NCI-H1417 treated with DMSO at 0.1 percent for 48 hours (cell line): ENCODE measurements at regions not wholly inside any gene's neighbourhood (a gene's known extent, or its start where the extent isn't known, plus 50 kb on each side); places are given as distances from the start of the nearest gene placed in this dataset.

Experiments used
- DNase-seq: peaks from one replicate; lab custom pipeline; 2025; lab: John Stamatoyannopoulos, UW

DNA sequence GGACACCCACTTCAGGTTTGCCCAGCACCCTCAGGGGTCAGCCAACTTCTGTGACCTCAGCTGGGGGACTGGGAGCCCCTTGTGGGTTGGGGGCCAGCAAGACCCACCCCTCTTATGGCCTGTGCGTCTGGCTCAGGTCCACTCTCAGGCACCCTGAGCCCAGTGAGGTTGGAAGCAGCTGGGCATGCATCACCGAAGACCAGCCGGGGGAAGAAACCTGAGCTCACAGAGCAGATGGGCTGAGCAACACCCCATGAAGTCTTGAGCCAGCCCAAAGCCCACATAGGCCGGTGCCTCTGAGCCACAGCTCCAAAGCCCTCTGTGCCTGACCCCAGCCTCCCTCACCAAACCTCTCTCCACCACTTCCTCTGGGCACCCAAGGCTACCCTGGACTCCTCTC is 166.7 kb downstream of the RBFOX3 start:
- no peak for DNase-seq

DNA sequence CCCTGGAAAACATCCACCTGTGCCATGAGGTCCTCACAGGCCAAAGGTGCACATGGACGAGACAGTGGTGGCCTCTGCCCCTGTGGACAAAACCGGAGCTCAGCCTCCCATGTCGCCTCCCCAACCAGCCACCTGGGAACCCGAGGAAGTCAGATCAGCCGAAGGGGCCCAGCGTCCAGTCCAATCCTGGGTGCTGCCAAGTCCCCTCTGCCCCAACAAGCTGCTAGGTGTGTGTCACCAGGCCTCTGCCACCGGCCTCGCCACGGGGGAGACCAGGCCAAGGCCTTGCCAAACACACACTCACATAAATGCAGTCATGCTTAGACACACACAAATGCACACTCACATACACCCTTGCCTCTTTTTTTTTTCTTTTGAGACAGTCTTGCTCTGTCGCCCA is 167.8 kb downstream of the RBFOX3 start:
- no peak for DNase-seq

DNA sequence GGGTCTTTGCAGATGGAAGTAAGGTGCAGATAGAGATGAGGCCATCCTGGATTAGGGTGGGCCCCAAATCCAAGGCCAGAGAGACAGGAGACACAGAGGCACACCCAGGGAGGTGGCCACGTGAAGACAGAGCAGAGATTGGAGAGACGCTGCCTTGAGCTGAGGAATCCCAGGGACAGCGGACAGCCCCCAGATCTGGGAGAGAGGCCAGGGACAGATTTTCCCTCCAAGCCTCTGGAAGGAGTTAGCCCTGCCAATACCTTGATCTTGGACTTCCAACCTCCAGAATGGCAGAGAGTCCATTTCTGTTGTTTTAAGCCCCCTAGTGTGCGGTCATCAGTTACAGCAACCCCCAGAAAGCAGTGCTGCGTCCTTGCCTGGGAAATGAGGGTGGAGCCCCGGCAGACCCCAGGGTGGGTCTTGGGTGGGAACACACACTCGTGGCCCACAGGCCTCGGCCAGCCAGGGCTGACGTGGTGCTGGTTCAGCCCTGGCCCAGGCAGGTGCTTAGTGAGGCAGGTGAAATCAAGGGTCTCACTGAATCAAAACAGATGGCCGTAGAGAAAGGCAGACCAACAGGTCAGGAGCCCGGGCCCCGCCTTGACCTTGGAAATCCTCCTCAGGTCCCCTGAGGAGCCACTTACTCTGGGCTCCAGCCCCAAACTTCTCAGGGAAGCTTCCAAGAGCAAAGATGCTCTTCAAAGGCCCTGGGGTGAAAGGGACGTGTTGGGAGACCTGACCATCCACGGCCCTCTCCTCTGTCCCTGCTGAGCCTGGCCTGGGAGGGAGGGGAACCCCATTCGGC is 169.3 kb downstream of the RBFOX3 start:
- no peak for DNase-seq

- no peak for DNase-seq
Measured at GRCh38 chr17:79440251-79440650, 170.6 kb downstream of the RBFOX3 start.

- DNase-seq: no peak
Measured at GRCh38 chr17:79439493-79439892, 171.4 kb downstream of the RBFOX3 start.

DNA sequence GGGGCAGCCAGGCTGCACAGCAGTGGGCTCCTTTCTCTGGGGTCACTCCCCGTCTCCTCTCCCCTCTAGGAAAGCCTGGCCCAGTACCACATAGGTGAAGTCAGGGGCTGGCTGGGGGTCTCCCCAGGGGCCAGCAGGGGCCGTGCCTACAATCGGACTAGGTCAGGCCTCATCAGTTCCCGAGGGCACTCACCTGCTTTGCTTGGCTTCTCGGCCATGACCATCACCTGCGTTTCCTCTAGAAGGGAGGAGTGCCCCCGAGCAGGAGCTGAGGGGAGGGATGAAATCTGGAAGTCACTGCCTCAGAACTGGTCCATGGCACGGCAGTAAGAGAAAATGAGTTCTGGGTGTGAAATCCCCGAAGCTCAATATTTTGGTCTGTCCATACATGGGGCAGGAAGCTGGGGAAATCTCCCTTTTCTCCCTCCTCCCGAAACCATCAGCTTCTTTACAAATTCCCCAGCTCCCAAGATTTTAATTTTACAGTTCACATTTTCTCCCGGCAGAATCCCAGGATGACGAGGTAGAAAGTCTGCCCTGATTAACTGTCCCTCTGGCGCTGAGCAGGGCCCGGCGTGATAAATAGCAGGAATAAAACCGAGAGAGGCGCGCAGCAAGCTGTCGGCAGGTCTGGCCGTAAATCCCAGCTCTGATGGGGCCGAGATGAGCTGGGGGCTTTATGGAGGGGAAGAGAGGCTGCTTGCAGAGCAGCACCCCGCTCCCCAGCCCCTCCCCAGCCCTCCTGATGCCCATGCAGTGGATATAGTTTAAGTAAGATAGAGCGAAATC is 172.1 kb downstream of the RBFOX3 start:
- DNase-seq: no peak

DNA sequence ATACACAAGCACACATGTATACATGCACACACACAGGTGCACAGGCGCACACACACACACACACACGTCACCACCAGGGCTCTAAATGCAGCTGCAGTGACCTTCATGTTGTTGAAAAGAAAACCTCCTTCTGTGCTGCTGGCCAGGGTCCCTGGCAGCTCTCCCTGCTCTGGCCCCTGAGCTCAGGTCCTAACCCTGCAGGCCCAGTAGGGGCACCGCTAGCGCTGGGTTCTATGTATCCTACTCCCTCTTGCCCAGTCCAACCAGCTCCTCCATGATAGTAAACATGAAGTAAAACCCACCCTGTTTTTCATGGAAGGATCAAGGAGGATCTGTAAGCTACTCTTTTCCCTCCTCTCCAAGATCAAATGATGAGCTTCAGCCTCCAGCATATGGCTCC is 172.8 kb downstream of the RBFOX3 start:
- DNase-seq: no peak

DNA sequence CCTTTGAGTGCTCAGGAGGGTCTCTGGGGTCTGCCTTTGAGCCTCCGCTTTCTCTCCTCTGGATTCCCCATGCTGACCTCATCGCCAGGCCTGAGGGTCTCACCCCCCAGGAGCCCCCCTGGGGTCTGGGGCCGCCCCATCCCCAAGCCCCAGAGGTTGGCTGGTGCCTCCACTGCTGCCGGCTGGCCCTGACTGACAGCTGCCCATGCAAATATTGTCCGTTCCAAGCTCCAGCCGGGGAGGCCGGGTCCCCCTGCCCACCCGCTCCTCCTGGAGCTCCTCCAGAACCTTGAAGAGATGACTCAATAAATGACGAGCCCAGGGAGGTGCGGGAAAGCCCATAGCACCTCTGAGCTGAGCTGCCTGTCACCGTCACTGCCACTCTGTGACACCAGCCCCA is 173.8 kb downstream of the RBFOX3 start:
- no peak for DNase-seq

- no peak for DNase-seq
Measured at GRCh38 chr17:79435962-79436361, 174.9 kb downstream of the RBFOX3 start.

DNA sequence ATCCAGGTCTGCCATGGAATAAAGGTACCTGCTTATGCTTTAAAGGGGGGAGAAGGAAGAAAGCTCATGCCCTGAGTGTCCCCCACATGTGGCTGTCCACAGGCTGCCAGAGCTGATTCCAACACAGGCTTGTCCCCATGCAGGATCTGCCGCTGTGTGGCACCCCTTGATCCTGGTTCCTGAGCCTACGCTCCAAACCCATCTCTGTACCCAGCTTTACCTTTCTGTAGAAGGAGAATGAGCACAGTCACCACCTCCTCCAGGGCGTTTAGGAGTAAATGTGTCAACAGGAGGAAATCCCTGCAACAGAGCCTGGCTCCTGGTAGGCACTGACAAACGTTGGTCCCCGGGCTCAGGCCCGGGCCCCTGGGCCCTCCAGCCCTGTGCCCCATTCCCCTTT is 175.6 kb downstream of the RBFOX3 start:
- no peak for DNase-seq

- no peak for DNase-seq
Measured at GRCh38 chr17:79434215-79434614, 176.6 kb downstream of the RBFOX3 start.

DNA sequence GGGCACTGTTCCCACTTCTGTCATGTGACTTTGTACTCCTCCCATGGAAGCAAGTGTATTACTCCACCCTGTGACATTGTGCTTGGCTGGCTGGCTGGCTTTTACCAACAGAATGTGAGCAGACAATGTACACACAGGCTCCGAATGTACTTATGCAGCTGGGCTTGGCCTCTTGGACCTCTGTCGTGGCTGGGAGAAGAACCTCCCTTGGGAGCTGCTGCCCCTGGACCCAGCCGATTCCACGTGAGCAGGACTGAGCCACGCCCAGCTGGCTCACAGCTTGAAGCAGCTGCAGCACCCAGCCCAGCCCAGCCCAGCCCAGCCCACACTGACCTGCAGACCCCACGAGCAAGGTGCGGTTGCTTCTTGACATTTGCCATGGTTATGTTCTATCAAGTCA is 177.5 kb downstream of the RBFOX3 start:
- DNase-seq: no peak

- no peak for DNase-seq
Measured at GRCh38 chr17:79431175-79431574, 179.7 kb downstream of the RBFOX3 start.

GRCh38 chr17:79429864-79430494 is 180.9 kb downstream of the RBFOX3 start:
- DNase-seq: no peak

- no peak for DNase-seq
Measured at GRCh38 chr17:79428988-79429387, 181.9 kb downstream of the RBFOX3 start.

- no peak for DNase-seq
Measured at GRCh38 chr17:79427621-79428539, 183.0 kb downstream of the RBFOX3 start.

DNA sequence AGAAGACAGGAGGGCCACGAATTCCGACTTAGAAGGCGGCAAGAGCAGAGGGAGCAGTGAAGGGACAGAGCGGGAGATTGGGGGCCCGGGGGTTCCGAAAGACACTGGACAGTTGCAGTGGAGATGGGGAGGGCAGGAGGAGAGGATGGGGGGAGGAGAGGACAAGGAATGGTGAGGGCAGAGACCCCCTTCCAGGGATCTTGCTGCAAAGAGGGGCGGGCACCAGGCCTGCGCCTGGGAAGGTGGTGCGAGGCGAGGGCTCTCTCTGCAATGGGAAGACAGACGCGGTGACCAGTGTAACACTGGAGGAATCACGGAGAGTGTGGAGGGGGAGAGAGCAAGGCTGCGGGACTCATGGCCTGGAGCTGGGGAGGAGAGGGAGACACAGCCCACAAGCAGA is 185.2 kb downstream of the RBFOX3 start:
- DNase-seq: no peak

DNA sequence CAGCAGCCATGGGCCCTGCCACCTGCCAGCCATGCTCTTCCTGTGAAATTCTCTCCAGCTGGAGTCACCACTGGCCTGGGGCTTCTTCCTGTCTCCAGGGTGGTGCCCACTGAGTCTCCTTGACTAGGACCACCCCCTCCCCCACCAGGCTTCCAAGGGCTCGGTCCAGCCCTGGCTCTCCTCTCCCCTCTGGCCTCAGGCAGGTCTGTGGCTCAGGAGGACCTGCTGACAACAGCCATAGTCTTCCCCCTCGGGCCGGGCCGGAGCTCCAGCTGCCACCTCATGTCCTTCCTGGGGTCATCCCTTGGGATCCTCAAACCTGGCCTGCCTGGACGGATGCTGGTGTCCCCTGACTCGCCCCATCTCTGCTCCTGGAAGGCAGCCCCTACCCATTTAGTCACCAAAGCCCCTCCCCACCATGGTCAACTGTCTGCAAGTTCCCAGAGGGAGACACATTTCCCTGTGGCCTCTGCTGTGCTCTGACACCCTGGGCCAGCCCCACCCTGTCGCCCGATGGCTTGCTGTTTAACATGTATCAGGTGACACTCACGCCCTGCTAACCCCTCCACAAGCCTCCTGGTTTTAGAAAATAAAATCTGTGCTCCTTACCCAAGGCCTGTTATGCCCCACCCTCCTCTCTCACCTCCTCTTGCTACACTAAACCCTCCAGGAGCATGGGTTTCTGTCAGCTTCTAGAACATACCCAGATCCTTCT is 186.2 kb downstream of the RBFOX3 start:
- no peak for DNase-seq

DNA sequence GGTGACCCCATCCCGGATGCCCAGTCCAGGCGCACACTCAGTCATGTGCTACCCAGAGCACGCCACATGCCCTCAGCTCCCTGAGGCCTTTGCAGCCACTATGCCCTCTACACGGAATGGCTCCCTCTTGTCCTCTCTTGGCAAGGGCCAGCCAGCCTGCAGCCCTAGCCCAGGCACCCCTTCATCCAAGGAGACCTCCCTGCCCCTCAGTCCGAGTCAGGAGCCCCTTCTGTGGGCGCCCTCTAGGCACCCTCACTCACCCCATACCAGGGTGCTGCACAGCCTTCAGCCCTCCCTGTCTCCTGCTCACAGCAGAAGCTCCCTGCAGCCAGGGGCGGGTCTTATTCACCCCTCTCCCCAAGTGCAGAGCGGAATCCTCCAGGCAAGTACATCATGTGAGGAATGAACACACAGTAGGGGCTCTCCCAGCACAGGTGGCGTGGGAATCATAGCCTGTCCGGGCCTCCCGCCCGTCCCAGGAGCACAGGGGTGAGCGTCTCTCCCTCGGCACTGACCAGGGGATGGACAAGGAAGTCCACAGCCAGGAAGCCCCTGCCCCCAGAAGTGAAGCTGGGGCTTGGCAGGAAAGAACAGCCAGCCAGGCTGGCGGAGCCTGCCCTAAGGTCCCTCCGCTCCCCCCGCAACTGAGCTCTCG is 186.9 kb downstream of the RBFOX3 start:
- DNase-seq: no peak

- no peak for DNase-seq
Measured at GRCh38 chr17:79422236-79422635, 188.6 kb downstream of the RBFOX3 start.
